NCI-H187 treated with DMSO at 0.1 percent for 48 hours (cell line): ENCODE measurements at regions not wholly inside any gene's neighbourhood (a gene's known extent, or its start where the extent isn't known, plus 50 kb on each side); places are given as distances from the start of the nearest gene placed in this dataset.

Source experiments
- DNase-seq: peaks from one replicate; lab custom pipeline; 2025; lab: John Stamatoyannopoulos, UW

DNA sequence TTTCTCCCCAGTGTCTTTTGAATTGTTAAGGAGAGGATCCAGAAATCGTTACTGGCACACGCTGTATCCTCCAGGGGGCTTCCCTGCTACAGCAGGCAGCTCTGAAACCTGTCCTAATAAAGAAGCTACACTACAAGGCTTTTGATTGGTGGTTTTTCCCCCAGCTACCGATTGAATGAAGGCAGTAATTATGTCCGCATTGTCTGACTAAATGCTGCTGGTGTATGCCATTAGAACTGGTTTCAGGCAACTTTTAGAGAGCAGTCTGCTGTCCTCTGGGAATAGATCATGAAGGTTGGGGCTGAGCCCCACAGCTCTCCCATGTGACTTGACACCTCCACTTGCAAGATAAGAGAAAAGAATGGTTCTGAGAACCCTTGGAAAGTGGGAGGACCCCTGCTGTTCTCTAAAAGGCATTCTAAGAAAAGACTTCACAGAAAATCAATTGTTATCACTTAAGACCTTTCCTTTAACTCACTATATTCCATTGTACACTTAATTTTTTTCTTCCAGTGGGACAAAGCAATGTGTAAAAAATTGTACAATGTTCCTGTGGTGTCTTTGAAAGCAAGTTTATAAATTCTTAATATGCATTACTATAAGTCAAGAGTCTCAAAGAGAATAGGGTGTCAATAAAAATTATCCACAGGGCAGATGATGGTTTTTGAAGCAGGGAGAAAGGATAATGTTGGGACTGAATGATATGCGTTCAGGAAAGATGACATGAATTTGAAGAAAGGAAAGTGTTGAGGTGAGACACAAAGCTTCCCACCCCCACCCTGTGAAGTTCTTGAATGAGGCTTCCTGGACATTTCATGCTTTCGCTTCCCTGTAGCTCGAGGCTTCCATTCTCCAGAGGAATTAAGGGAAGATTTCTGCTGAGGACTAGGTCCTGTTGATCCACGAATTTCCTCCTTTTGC is 53.0 kb upstream of the DAZL start:
- DNase-seq: peak; percentile 1

DNA sequence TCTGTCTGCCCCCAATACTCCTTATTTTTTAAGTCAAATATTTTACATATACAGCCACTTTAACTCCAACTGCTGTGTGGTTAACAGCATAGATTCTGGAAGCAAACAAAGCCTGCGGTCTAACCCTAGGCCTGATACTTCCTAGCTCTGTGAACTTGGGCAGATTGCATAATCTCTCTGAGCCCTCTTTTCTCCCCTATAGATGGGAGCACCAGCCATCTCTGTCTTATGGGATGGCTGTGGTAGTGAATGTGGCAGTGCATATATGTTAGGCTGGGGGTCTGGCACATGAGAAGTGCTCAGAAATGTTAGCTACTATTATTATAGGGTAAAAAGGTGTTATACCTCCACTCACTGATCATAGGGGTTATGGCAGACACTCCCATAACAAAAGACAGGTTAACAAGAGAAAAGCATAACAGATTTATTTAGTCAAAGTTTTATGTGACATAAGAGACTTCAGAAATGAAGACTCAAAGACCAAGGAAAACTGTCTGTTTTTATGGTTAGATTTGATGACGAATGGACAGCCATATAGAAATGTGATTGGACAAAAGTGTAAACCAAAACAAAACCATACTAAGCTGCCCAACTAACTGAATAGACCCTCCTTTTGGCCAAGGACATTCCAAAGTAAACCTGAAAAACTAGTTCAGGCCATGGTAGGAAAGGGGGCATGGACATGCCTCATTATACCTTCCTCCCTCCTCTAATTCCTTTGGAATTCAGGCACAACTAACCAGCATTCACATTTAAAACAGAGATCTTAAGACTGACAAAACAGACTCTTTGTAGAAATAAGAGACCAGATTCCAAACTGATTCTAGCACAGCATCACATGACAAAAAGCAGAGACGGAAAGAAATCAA is 53.9 kb upstream of the DAZL start:
- no peak for DNase-seq

DNA sequence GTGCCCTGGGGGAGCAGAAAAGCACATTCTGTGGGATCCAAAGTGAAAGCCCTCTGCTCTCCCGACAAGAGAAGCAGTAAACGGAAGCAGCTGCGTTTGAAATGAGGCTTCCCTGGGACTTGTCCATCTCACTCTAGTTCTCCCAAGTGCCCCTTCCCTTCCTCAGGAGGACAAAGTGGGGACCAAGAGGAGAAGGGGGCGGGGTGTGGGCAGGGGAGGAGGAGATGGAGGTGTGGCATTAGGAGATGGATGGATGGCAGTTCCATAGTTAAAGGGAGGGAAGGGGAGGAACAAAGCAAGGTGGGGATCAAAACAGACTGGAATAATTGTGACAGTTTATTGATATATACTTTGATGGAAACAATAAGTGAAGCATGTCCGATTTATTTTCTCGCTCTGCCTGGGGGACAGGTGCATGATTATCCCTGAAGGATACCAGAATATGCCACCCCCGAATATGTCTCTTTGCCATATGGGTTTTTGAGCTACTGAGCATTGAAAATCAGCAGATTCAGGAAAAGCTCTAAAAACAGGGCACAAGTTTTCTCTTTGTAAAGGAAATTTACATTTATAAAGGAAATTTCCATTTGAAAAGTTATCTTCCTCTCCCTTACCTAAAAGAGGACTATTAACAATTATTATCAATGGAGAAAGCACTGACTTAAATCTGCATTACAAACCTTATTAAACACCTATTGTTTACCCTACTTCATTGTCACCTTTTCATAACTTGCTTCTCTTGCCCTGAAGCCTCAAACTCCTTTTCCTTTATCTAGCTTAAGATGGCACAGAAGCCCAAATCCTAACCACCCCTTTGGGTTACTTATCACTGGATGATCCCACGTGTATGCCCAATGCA is 58.9 kb upstream of the DAZL start:
- DNase-seq: no peak

- DNase-seq: no peak
These were observed 60.1 kb upstream of the DAZL start for GRCh38 chr3:16665282-16665741.

DNA sequence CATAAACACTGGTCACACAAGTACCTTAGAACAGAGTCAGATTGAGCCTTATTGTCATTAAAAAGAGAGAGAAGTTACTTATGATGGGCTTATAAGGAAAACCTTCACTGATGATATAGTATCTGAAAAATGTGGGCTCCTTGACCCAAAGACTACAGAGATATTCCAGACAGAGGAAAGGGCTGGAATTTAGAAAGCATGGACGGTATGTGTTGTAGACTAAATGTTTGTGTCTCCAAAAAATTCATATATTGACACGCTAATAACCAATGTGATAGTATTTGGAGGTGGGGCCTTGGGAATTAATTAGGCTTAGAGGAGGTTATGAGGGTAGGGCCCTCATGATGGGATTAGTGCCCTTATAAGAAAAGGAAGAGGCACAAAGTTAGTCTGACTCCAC is 61.0 kb upstream of the DAZL start:
- no peak for DNase-seq

DNA sequence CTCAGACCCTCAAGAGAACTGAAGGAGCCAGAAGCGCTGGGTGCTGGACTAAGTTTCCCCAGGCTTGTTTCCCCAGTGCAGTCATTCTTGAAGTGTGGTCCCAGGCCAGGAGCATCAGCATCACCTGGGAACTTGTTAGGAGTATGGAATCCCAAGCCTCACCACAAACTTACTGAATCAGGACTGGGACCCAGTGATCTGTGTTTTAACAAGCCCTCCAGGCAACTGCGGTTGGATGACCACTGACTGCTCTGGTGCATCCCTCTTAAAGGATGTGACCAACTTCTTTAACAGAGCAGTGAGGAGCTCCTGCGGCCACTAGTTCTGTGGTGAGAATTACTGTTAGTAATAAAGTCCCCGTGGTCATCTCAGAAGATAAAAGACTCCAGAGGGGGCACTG is 62.4 kb upstream of the DAZL start:
- DNase-seq: no peak

- DNase-seq: no peak
These were observed 63.7 kb upstream of the DAZL start for GRCh38 chr3:16668776-16669545.

DNA sequence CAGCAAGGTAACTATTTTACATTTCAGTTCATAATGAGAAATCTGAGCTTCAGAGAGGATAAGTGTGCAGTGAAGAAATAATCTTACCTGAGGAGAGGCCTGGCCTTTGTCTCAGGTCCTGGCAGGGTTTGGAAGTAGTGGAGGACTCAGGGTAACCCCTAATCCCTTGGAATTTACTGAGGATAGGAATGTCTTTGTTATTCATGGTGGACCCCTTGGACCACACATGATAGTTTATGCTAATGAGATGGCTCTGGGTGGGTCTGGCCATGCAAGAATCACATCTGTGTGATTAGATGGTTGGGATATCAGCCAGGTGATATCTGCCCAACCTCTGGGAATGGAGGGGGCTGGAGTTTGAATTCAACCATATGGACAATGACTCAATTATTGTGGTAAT is 65.0 kb upstream of the DAZL start:
- DNase-seq: no peak

- no peak for DNase-seq
These were observed 66.5 kb upstream of the DAZL start for GRCh38 chr3:16671690-16672089.

- DNase-seq: no peak
These were observed 68.3 kb upstream of the DAZL start for GRCh38 chr3:16673530-16673929.

- no peak for DNase-seq
These were observed 70.6 kb upstream of the DAZL start for GRCh38 chr3:16675805-16676204.

DNA sequence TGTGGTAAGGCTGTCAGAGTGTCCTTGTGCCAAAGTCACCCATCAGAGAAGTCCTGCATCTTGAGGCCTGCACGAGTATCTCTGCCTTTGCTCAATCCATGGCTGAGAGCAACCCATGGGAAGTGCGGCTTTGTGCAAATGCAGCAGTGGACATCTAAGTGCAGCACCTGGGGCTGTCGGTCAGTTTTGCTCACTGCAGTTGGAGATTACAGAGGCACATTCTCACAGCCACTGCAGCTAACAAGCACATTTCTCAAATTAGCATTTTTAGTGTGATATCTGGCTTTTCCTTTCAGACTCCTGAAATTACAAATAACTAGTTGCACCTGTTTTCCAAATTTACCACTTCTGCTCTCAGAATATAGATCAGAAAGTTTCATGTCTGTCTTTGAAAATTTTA is 81.5 kb upstream of the DAZL start:
- DNase-seq: no peak

DNA sequence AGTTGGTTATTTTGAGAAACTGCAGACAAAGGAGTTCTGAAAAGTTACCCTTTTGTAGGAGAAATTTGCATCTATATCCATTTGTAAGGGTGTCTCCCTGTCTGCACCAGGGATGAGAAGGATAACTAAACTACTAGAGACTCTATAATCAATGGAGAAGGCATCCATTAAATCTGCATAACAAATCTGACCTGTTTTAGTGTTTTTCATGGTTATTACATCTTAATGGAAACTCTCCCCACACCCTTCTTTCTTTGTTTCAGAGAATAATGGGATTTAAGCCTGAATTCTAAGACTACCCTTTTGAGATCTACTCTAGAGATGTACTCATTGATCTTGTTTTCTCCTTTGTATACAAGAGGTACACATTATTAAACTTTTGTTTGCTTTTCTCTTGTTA is 82.0 kb upstream of the DAZL start:
- DNase-seq: no peak

DNA sequence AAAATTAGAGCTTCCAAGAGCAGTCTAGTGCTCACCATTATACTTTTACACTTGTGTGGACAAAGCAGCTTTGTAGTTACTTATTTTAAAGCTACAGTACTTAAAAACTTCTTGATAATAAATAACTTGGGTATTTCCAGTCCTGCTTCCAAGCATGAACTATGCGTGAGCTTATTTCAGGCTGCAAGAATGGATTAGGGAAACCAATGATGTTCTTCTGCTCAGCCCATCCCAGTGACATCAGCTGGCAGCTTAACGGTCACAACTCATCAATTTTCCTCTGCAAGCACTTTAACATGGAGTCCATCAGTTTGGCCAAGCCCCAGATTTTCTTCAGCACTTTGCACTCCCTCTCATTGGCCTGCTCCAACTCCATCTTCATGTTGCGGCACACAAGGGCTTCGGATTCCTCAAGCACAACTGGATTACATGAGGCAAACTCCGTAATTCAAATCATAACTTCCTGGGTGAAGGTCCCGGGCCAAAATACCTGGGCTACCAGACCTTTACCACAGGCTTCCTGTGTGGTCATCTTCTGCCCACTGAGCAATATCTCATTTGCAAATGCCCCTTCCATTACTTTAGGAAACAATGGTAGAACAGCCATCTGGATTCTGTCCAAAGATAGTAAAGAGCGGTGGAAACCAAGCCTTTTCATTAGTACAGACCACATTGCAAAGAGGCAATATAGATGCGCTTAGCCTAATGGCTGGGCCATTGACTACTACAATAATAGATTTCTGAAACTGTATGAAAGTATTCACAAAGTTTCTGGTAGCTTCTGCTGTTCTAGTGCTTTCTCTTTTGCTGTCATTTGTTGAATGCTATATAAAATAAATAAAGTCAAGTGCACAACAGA is 87.5 kb upstream of the DAZL start:
- DNase-seq: no peak

DNA sequence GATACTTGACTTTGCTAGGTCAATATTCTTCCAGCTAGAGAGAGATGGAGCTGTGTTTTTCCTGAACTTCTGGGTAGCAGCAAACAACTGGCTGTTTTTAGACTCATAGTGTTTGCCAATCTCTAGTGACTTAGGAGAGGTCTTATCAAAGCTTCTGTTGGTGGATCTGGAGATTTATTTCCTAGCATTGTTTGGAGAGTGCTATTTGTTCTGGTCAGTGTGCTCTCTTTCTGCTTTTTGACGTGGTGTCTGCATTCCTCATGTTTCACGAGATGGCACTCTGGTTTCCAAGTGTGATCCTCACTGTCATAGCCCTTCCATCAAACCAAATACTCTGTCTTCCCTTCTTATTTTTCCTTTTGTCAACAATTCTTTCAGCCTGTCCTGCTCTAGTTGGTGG is 88.6 kb upstream of the DAZL start:
- no peak for DNase-seq

GRCh38 chr3:16695710-16696109 is 90.5 kb upstream of the DAZL start:
- DNase-seq: no peak

DNA sequence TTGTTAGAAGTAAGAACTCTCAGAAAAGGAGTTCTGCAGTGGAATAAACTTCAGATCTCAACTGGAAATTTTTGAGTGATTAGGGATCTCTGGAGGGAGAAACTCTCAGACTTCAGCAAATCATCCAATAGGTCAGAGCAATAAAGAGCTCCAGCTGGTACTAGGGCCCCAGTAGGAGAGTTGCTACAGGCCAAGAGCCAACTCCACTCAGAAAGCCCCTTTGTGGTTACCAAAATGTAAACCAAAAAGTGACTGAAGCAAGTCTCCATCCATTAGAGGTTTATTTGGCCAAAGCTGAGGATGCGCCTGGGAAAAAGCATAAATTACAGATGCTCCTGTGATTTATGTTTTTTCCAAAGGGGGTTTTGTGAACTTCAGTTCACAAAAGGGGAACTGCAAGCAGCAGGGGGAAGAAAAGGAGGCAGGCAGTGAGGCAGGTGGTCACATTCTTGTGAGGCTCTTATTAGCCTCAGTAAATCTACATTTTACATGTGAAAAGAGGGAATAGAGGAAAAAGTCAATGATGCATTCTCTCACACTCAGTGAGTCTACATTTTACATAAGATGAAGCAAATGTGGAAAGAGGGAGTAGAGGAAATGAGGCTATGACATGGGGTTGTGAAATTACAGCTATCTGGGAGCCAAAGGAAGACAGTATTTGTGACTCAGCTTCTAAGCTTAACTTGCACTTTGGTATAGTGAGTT is 92.4 kb upstream of the DAZL start:
- no peak for DNase-seq

GRCh38 chr3:16700651-16701050 is 95.4 kb upstream of the DAZL start:
- no peak for DNase-seq

- no peak for DNase-seq
These were observed 99.7 kb upstream of the DAZL start for GRCh38 chr3:16704941-16705340.

DNA sequence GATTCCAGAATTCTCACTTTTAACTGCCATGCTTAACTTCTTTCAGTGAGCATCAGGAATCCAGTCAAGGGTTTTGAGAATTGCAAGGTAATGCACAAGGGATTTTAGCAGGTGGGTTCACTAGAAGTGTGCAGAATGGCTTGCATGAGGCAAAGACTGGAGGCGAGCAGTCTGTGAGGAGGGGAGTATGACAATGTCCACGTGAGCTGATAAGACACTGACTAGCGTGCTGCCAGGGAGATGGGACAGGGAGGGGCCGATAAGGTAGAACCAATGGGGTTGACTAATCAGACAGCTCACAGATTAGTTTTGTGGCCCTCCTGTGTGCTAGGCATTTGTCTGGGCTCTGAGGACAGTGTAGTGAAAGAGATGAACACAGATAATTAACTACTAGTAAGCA is 102.0 kb upstream of the DAZL start:
- no peak for DNase-seq
